Upper lobe of left lung (tissue), 4 donors: ENCODE measurements at regions not wholly inside any gene's neighbourhood (a gene's known extent, or its start where the extent isn't known, plus 50 kb on each side); places are given as distances from the start of the nearest gene placed in this dataset.

Experiments used
- CTCF ChIP-seq, 6 experiments: fragments of 450-650 bp in 4 of 6; fragments of 200-600 bp in 2 of 6; sonication (generic) in 2 of 6; IDR thresholded peaks; one replicate each; pipeline ENCODE4 v1.5.1; 2016 to 2019; ENCODE audit warnings: antibody characterized with exemption in 6 of 6
- POLR2A ChIP-seq, 4 donors: fragments of 450-650 bp; IDR thresholded peaks; one replicate each; pipeline ENCODE4 v1.5.1; 2016 to 2017; ENCODE audit warnings: antibody characterized with exemption in 4 of 4, mild to moderate bottlenecking in 2 of 4

DNA sequence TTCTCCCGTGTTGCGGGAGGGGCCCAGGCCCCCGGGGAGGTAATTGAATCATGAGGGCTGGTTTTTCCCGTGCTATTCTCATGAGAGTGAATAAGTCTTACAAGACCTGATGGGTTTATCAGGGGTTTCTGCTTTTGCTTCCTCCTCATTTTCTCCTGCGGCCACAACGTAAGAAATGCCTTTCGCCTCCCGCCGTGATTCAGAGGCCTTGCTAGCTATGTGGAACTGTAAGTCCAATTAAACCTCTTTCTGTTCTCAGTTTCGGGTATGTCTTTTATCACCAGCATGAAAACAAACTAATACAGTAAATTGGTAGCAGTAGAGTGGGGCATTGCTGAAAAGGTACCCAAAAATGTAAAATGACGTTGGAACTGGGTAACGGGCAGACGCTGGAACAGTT is 1035.1 kb downstream of the DTWD2 start:
- no peak for TF ChIP-seq CTCF (IDR thresholded peaks at IDR 0.05)
- TF ChIP-seq POLR2A (IDR thresholded peaks at IDR 0.05), result no peak
